ENCODE measurements at regions not wholly inside any gene's neighbourhood (a gene's known extent, or its start where the extent isn't known, plus 50 kb on each side); places are given as distances from the start of the nearest gene placed in this dataset.

DNA sequence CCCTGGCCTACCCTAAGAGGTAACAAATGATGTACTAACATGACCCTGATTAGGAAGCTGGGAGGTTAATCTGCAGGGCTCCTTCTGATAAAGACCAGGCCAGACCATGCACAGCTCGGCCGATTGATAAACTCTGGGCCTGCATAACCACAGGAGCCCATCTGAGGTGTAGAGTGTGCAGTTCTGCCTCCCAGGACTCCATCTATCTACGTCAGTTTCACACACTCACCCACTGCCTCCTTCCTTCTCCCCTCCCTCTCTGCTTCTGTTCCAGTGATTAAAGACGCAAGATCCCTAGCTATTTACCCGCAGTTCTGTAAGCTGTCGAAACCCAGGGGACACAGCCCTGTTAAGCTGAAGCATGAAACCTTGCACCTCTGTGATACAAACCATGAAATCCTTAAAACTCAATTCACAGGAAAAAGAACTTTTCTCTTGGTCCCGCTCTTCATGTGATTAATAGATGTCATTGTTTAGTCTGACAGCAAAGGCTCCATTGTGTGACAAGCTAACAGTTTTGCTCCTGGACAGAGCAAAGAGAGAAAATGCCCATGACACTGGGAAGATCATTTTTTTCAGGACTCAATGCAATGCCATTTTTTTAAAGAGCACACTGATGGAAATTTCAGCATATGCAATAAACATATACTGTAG is 470.6 kb downstream of the MAFB start:
- TF ChIP-seq, protein P1, sequence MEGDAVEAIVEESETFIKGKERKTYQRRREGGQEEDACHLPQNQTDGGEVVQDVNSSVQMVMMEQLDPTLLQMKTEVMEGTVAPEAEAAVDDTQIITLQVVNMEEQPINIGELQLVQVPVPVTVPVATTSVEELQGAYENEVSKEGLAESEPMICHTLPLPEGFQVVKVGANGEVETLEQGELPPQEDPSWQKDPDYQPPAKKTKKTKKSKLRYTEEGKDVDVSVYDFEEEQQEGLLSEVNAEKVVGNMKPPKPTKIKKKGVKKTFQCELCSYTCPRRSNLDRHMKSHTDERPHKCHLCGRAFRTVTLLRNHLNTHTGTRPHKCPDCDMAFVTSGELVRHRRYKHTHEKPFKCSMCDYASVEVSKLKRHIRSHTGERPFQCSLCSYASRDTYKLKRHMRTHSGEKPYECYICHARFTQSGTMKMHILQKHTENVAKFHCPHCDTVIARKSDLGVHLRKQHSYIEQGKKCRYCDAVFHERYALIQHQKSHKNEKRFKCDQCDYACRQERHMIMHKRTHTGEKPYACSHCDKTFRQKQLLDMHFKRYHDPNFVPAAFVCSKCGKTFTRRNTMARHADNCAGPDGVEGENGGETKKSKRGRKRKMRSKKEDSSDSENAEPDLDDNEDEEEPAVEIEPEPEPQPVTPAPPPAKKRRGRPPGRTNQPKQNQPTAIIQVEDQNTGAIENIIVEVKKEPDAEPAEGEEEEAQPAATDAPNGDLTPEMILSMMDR (IDR thresholded peaks at IDR 0.05) = no peak
- H3K27me3 ChIP-seq (ENCODE audit: control insufficient read depth, insufficient read depth, low read length) = no peaks in the 10 kb centered on the region
- H3K9me3 ChIP-seq (ENCODE audit: control insufficient read depth, low read length) = no peaks in the 10 kb centered on the region
- no peaks in the 10 kb centered on the region for H3K79me2 ChIP-seq
- no peak overlapping the region for H3K9ac ChIP-seq
- H3K27ac ChIP-seq = no peak overlapping the region
- peak overlapping the region; percentile 13 for H2AFZ ChIP-seq
- H3K4me2 ChIP-seq (ENCODE audit: low read length) = no peak overlapping the region
- peaks cover 7% of the 10 kb centered on the region for H3K4me1 ChIP-seq
- H3K36me3 ChIP-seq (ENCODE audit: control insufficient read depth, insufficient read depth, low read length) = no peaks in the 10 kb centered on the region
- H3K4me3 ChIP-seq (ENCODE audit: low read depth, low read length) = no peak overlapping the region

DNA sequence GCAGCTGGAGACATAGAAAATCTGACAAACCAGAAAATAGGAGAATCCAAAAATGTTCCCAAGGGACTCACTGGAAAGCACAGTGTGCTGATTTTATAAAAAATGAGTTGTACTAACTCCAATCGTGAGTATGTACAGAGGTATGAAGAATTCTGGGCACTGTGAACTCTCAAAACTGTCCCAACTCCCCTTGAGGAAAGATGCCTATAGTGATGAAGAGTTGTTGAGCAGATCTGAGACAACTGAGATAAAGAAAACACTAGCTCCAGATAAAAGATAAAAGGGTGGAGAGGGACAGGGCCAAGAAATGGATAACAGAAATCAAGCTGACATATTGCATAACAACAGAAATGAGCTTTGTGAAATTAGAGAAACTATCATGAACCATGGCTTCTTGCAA is 481.4 kb downstream of the MAFB start:
- Histone ChIP-seq H3K79me2 (no peaks in the 10 kb centered on the region), H3K4me1 (peaks cover 9% of the 10 kb centered on the region), H3K4me3 (ENCODE audit: low read depth, low read length) (no peak overlapping the region), H3K4me2 (ENCODE audit: low read length) (no peak overlapping the region), H3K27me3 (ENCODE audit: control insufficient read depth, insufficient read depth, low read length) (no peaks in the 10 kb centered on the region), H2AFZ (no peak overlapping the region), H3K36me3 (ENCODE audit: control insufficient read depth, insufficient read depth, low read length) (no peaks in the 10 kb centered on the region), H3K9ac (no peak overlapping the region), H3K9me3 (ENCODE audit: control insufficient read depth, low read length) (no peaks in the 10 kb centered on the region), H3K27ac (no peak overlapping the region)
- TF ChIP-seq, protein P1 (IDR thresholded peaks at IDR 0.05) = no peak

DNA sequence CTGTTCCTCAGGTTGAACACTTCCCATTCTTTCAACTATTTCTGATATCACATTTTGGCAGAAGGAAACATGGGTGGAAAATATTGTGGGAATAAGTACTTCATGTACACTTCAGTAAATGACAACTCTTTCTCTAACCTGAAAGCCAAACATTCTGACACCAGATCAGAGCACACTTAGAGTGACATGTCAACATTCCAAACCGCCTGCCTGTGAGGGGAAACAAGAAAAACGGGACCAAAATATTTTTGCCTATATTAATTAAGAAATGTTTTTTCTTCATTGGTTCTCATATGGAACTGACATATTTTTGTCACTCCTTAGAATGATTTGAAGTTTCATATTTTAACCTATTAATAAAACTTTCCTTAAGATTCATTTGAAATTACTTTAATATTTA is 483.1 kb downstream of the MAFB start:
- H3K4me2 ChIP-seq (ENCODE audit: low read length) = no peak overlapping the region
- no peak overlapping the region for H3K9ac ChIP-seq
- H3K4me1 ChIP-seq = peaks cover 9% of the 10 kb centered on the region
- no peaks in the 10 kb centered on the region for H3K36me3 ChIP-seq (ENCODE audit: control insufficient read depth, insufficient read depth, low read length)
- H2AFZ ChIP-seq = no peak overlapping the region
- TF ChIP-seq, protein P1 (IDR thresholded peaks at IDR 0.05) = no peak
- H3K79me2 ChIP-seq = no peaks in the 10 kb centered on the region
- no peaks in the 10 kb centered on the region for H3K27me3 ChIP-seq (ENCODE audit: control insufficient read depth, insufficient read depth, low read length)
- no peaks in the 10 kb centered on the region for H3K9me3 ChIP-seq (ENCODE audit: control insufficient read depth, low read length)
- H3K4me3 ChIP-seq (ENCODE audit: low read depth, low read length) = no peak overlapping the region
- H3K27ac ChIP-seq = no peak overlapping the region

DNA sequence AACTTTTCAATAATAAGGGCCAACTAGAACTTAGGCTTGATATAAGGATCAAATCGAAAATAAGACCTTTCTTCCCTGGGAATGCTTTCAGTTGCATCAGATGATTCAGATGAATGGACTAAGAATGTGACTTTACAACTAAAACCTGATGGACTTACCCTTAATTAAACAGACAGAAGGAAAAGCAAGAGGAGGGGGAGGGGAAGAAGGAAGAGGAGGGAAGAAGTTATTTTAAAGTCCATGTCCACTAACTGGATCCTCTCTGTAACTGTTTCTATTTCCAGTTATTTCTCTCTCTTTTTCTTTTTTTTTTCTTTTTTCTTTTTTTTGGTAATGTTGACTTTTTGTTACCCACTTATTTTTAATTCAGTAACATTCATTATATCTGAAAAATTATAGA is 486.0 kb downstream of the MAFB start:
- Histone ChIP-seq H3K79me2 (no peaks in the 10 kb centered on the region), H3K4me2 (ENCODE audit: low read length) (no peak overlapping the region), H3K27me3 (ENCODE audit: control insufficient read depth, insufficient read depth, low read length) (no peaks in the 10 kb centered on the region), H2AFZ (no peak overlapping the region), H3K36me3 (ENCODE audit: control insufficient read depth, insufficient read depth, low read length) (no peaks in the 10 kb centered on the region), H3K4me3 (ENCODE audit: low read depth, low read length) (no peak overlapping the region), H3K4me1 (peaks cover 9% of the 10 kb centered on the region), H3K9ac (no peak overlapping the region), H3K27ac (no peak overlapping the region), H3K9me3 (ENCODE audit: control insufficient read depth, low read length) (no peaks in the 10 kb centered on the region)
- TF ChIP-seq, protein P1 (IDR thresholded peaks at IDR 0.05) = no peak

DNA sequence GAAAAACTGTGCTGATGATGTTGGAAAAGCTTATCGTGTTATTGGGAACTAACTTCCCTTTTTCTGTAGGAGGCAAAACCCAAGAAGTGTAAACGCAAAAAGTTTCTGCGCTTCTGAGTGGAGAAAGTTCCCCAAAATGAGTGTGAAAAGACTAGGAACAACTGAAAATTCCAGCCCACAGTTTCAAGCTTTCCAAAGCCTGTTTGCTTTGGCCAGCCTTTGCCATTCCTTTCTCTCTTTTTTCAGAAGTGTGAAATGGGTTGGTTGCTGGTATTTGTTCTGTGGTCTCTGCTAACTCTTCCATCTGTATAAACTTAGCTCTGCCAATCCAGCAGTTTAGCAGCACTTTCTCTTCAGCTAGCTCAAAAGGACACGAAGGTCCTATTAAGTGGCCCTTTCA is 491.3 kb downstream of the MAFB start:
- H3K4me2 ChIP-seq (ENCODE audit: low read length) = no peak overlapping the region
- no peaks in the 10 kb centered on the region for H3K9me3 ChIP-seq (ENCODE audit: control insufficient read depth, low read length)
- H2AFZ ChIP-seq = no peak overlapping the region
- no peaks in the 10 kb centered on the region for H3K79me2 ChIP-seq
- H3K4me1 ChIP-seq = peaks cover 8% of the 10 kb centered on the region
- H3K27ac ChIP-seq = no peak overlapping the region
- no peaks in the 10 kb centered on the region for H3K27me3 ChIP-seq (ENCODE audit: control insufficient read depth, insufficient read depth, low read length)
- H3K9ac ChIP-seq = no peak overlapping the region
- TF ChIP-seq, protein P1 (IDR thresholded peaks at IDR 0.05) = no peak
- H3K36me3 ChIP-seq (ENCODE audit: control insufficient read depth, insufficient read depth, low read length) = no peaks in the 10 kb centered on the region
- no peak overlapping the region for H3K4me3 ChIP-seq (ENCODE audit: low read depth, low read length)

Measured in parathyroid adenoma (tissue), 2 donors.